ENCODE measurements at regions not wholly inside any gene's neighbourhood (a gene's known extent, or its start where the extent isn't known, plus 50 kb on each side); places are given as distances from the start of the nearest gene placed in this dataset.
"Not testable (repeated sequence)": the region's sequence is repeated elsewhere in the genome, so short reads cannot be mapped to it uniquely, and the experiment has no call there.

DNA sequence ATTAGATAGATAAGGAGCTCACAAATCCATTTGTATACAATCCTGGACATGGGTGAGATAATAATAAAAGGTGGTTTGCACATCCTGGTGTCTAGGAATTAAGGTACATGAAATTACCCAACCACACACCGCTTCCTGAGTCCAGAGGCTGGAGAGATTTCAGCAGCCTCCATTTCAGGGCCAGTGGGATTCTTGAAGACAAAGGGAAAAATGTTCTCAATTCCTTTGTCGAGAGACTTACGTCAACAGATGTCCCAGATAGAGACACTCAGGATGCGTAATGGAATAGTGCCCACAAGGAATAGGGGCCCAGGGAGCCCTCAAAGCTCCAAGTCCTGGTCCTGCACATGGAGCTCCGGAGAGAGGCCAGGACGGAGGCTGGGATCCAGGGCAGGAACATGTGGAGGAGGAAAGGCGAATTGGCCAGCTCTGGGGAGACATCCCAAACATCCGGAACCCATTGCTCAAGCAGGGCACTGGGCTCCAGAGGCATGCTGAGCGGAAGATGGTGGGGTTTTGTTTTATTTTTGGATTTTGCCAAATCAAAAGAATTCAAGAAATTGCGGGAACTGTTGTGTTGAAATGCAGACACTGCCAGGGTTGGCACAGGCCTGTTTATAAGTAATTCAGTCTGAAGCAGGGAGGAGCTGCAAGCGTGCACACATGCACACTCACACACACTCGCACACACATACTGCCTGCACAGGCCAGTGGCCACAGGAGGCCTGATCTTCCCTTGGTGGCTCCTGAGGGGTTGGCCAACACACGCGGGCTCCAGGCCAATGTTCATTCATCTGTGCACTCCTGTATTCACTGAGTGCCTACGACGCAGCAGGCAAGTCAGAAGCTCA lies 97.2 kb downstream of the NOG start:
- peak; percentile 26 for DNase-seq (ENCODE audit: low spot score)

DNA sequence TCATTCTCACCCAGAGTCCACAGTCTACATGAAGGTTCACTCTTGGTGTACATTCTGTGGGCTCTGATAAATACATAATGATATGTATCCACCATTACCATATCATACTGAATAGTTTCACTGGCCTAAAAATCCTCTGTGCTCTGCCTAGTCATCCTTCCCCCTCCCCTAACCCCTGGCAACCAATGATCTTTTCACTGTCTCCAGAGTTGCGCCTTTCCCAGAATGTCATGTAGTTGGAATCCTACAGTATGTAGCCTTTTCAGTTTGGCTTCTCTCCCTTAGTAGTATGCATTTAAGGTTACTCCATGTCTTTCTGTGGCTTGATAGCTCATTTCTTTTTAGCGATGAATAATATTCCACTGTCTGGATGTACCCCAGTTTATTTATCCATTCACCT lies 101.3 kb downstream of the NOG start:
- DNase-seq (ENCODE audit: low spot score): no peak

DNA sequence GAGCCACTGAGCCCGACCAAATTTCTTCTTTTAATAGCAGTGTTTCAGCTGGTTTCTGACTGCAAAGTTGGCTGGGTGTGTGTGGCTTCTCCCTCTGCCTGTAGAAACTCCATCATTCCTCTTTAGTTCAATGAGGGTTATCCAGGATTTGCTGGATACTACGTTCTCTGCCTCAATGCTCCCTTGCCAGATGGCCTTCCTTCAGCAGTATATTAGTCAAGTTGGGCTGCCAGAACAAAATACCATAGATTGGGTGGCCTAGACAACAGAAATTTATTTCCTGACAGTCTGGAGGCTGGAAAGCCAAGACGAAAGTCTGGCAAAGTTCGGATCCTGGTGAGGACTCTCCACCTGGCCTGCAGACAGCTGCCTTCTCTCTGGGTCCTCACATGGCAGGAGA lies 103.7 kb downstream of the NOG start:
- DNase-seq (ENCODE audit: low spot score): no peak

DNA sequence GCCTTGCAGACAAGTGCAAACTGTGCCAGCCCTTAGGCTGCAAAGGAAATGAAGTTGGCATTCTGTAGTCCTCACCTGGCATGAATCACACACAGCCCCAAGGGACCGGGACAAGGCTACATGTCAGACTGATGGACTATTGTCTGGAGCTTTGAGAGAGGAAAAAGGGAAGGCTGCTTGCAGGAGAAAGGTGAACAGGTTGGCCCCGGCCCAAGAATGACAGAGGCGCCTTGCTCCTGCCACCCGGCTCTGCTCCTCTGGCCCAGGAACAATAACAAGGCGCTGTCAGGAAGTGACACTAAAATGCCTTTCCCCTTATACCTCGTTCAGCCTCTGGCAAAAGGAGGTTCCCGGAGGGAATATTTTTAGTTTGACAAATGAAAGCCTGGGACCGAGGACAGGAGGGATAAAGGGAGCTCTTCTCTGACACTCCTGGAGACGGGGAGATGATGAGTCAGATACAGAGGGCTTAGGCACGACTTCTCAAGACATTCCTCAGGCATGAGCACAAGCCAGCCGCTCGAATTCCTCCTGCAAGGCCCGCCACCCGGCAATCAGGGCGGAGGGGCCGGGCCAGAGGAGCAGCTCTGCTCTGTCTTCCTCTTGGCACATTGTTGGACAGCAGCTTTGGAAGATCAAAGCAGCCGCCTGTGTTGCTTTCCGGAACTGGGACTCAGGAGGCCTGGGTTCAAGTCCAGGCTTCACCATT lies 105.8 kb downstream of the NOG start:
- no peak for DNase-seq (ENCODE audit: low spot score)

DNA sequence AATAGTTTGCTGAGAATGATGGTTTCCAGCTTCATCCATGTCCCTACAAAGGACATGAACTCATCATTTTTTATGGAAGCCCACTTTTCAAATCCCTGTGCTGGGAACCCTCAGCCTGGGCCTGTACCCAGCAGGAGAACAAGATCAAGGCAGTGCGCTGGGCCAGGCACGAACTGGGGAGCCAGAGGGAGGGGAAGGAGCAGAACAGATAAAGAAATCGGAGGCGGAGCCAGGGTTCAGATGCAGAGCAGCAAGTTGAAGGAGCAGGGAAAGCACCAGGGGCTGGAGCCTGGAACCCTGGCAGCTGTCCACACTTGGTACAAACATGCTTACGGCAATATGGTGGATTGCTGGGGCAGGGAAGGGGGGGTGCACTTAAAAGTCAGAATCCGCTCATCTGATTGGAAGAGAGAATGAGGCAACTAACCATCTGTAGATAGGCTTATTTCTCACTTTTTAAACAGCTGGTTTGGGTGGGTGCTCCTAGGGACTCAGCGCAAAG lies 107.5 kb downstream of the NOG start:
- DNase-seq (ENCODE audit: low spot score): no peak

DNA sequence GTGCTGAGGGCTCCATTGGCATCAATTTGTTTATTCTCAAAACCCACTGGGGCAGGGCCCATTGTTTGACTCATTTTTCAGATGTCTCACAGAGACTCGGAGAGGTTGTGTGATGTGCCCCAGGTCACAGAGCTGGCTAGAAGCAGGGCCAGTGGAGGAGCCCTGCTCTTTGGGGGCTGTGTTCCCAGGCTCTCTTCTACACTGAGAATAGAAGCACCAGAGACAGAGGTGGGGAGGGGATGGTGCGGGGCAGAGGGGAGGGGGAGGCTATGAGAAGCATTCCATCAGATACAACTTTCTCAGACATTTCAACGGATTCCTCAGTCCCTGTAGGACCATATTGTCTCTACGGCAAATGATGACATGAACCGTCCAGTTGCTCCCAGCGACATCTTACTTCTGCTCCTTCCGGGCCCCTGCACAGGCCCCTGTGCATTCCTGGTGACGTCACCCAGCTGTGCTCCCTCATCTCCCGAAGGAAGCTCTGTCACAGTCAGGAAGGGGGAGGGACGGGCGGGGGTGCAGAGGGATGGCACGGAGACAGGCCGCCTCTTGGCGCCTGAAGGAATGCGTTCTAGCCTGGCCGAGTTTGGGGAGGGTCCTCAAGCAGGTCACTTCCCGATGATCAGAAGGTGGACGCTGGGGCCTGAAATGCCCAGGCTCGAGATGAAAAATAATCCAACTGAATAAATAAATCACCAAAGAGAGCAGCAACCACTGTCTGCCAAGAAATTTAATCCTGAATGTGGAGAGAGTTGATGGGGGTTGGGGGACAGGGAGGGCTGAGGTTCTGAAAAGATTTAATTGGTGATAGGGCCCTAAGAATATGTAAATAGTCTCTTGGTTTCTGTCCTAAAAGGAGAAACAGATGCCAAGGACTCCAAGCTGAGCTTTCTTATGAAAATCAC lies 114.1 kb downstream of the NOG start:
- no peak for DNase-seq (ENCODE audit: low spot score)

DNA sequence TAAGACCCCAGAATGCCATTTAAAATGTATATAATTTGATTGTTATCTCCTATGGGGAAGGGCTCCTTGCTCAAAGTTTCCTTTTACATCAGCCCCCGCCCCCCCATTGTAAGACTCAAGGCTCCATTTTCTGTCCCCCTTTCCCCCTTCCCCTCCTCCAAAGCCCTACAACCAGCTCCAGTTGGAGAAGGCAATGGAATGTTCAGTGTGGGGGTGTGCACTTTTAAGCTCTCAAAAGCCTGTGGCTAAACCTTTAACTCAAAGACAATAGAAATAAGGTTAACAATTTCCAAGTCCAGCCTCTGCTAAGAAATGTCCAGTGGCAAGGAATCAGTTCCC lies 114.7 kb downstream of the NOG start:
- no peak for DNase-seq (ENCODE audit: low spot score)

DNA sequence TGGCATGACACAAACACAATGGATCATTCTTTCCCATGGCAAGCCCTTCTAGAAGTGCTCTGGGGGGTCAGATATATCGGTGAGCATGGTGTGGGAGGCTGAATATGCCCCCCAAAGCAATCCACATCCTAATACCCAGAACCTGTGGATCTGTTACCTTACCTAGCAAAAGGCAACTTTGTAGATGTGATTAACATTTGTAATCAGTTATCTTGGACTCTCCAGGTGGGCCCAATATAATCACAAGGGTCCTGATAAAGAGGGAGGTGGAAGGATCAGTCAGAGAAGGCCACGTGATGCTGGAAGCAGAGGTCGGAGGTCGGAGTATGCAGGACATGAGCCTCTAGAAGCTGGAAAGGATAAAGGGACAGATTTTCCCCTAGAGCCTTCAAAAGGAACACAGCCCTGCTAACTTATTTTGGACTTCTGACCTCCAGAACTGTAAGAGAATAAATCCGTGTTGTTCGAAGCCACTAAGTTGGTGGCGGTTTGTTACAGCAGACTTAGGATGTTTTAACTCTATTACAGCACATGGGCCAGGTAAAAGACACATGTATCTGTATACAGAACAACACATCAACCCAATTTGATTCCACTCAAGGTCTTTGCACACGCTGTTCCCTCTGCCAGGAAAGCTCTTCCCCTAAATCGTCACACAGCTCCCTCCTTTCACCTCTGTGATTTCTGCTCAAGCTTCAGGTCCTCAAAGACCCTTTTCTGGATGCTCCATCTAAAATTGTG lies 115.3 kb downstream of the NOG start:
- no peak for DNase-seq (ENCODE audit: low spot score)

DNA sequence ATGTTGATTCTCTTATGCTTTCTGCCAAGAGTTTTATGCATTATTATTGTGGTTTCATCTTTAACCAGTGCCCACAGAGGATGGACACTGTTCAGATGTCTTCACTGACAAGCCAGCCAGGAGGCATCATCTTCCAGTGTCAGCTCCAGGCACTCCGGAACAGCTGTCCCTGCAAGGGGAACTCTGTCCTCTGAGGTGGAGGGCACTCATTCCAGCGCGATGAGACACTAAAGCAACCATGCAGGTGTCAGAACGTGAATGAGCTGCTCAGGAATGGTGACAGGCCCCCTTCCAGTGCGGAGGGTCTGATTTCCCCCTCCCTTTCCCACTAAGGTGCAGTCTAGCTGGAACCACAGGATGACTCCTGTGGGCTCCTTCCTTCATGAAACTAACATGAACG lies 117.5 kb downstream of the NOG start:
- DNase-seq (ENCODE audit: low spot score): no peak

DNA sequence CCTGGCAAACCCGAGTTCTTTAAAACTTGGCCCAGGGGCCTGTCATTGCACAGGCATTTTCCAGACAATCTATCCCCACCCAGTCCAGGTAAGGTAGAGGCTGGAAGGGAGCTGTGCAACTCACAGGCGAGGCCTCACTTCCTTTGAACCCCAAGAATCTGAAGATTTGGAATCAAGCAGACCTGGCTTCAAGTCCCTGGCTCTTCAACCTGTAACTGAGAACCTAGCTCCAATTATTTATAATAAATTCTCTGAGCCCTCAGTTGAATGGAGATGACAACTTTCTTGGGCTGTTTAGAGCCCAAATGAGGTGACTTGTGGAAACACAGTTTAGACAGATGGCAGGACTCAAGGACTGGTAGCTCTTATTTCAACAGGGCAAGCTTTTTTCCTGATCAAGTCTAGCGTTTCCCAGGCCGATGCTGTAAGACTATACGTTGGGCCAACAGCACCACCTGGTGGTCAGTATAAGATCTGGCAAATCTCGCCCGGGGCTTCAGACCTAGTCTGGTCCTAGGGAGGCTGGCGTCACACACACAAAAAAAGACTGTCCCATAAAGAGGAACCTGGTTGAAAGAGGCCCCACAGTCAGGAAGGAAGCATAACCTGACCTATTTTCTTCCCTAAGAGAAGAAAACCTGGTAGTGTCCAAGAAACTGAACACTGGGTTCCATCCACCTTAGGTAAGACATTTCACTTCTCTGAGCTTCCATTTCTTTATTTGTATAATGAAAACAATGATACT lies 117.9 kb downstream of the C17orf67 start:
- peak; percentile 90 for DNase-seq (ENCODE audit: low spot score)

DNA sequence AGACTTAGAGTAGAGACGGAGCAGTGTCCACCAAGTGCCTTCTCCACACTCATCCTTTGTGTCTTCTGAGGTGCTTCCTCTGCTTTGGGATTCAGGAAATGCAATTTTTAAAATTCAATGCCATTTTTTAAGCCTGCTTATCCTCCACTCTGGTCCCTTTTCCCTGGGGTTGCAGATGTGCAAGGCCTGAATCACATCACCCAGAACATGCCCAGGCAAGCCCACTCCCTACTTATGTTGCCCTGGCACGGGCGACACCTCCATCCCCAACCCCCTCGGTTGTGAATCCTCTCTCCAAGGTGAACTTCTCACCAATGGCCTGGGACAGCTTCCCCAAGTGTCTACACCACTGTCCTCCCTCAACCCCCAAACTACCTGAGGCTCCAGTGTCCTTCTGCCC lies 116.2 kb downstream of the C17orf67 start:
- DNase-seq (ENCODE audit: low spot score): no peak

DNA sequence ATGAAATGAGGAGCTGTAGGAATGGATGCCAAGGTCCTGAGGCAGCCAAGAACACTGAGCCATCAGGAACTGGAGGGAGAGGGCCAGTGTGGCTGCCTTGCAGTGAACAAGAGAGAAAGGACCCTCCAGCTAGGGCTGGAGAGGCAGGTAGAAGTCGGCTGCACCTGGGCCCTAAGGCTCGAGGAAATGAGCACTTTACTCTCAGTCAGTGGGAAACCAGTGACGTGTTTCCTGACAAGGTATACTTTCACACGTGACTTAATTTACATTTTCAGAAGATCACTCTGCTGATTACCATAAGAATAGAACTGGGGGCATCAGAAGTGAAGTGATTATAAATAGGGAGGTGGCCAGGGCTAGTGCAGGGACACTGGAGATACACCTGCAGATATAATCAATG lies 115.2 kb downstream of the C17orf67 start:
- DNase-seq (ENCODE audit: low spot score): no peak

DNA sequence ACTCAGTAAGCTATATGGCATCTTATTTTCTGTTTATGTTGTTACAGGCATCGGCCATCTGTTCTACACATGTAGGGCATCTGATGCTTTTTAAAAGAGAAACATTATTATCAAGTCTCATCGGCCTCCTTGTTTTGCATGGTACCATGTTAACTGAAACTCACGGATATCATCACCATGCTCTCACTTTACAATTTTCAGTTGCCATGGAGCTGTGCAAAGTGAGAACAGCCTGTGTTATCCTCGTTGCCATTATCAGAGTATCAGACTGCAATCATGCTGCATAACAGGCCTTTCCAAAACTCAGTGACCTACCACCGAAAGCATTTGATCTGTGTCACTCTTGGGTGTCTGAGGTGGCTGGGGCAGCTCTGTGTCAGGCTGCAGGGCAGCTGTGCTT lies 110.3 kb downstream of the C17orf67 start:
- DNase-seq (ENCODE audit: low spot score): peak; percentile 56

DNA sequence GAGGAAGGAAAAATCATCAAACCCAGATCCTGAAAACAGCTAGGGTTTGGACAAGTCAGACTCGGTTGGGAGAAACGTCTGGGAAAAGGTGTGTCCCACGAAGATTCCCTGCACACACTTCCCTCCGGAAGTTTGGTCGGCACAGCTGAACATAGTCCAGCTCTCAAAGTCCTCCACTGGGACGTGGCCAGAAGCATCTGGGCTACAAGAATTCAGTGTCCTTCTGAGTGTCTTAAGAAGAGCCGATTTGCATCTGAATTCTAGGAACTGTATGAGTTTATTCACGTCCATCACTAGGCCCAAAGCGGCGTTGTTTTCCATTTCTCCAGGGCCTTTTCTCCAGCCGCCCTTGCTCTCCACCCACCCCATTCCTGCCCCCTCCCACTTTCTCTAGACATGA lies 109.1 kb downstream of the C17orf67 start:
- DNase-seq (ENCODE audit: low spot score): no peak

DNA sequence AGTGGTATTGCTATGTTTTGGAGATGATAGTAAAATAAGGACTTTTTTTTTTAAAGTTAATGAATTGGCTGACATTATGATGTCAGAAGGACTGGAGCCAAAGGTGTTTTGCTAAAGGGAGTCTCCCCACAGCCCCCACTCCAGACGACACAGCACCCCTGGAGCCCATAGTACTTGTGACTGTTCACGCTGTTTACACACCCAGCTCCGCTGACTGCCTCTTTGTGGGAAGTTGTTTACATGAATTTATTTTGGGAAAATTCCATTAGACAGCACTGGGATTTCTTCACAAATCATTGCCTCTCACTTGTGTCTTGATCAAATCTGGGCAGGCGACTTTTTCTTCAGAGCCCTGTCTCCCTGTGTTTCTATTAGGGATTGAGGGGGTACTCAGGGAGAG lies 108.6 kb downstream of the C17orf67 start:
- DNase-seq (ENCODE audit: low spot score): no peak

DNA sequence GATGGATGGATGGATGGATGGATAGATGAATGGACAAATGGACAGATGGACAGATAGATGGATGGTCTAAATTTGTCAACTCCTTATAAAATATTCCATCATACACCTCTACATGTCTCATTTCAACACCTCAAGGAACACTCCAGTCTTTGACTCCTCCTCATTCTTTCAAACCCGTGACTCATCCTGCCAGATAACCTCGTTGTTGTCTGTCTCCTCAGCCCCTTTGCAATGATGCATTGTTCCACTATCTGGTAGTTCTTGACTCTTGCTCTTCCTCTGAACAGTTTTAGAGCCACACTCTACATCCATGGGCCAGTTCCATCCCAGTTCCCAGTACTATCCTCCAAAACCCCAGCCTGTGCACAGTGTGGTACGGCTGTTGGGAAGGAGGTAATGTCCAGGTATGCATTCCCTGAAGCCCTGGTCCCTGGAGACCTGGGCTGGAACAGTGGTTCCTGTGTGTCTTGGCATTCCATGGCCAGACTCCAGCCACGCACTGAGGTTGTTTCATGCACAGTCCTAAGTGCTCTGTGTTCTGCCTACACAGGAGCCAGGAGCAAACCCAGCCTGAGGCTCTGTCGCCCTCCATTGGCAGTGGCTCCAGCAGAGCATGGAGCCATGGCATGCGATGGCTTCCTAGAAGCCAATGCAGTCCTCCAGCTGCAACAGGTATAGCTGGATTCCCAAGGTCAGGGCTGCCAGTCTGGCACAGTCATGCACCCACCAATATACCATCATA lies 105.7 kb downstream of the C17orf67 start:
- no peak for DNase-seq (ENCODE audit: low spot score)

DNA sequence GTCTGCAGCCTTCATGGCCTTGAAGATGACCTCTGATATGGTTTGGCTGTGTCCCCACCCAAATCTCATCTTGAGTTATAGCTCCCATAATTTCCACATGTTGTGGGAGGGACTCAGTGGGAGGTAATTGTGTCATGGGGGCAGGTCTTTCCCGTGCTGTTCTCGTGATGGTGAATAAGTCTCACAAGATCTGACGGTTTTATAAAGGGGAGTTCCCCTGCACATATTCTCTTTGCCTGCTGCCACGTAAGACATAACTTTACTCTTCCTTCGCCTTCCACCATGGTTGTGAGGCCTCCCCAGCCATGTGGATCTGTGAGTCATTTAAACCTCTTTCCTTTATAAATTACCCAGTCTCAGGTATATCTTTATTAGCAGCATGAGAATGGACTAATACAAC lies 102.6 kb downstream of the C17orf67 start:
- DNase-seq (ENCODE audit: low spot score): not testable (repeated sequence)

DNA sequence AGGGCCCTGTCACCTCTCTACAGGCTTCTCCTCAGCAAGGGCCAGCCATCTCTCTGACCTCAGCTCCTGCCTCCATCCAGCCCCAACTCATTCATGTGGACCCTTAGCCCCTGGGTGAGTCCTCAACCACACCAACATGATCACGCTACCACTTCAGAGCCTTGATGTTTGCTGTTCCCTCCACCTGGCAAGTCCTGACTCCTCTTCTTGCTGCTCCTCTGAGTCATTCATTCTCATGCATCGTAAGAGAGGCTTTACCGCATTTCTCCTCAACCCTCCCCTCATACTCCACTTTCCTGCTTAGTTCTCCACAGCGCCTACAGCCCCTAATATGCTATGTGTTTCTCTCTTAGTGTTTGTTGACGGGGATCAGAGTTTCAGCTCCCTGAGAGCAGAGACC lies 99.9 kb downstream of the C17orf67 start:
- DNase-seq (ENCODE audit: low spot score): no peak

DNA sequence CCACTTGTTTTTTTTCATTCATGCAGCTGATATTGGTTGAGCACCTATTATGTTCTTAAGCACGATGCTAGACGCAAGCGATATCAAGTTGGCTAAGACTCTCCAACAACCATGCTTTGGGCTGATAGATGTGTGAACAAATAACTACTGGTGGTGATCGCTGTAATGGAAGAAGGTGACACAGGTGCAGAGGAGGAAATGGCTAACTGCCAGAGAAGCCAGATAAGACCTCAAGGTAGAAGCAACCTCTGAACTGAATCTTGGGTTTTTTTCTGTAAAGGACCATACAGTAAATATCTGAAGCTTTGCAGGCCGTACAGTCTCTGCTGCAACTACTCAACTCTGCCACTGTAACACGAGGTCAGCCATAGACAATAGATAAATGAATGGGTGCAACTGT lies 97.9 kb downstream of the C17orf67 start:
- no peak for DNase-seq (ENCODE audit: low spot score)

DNA sequence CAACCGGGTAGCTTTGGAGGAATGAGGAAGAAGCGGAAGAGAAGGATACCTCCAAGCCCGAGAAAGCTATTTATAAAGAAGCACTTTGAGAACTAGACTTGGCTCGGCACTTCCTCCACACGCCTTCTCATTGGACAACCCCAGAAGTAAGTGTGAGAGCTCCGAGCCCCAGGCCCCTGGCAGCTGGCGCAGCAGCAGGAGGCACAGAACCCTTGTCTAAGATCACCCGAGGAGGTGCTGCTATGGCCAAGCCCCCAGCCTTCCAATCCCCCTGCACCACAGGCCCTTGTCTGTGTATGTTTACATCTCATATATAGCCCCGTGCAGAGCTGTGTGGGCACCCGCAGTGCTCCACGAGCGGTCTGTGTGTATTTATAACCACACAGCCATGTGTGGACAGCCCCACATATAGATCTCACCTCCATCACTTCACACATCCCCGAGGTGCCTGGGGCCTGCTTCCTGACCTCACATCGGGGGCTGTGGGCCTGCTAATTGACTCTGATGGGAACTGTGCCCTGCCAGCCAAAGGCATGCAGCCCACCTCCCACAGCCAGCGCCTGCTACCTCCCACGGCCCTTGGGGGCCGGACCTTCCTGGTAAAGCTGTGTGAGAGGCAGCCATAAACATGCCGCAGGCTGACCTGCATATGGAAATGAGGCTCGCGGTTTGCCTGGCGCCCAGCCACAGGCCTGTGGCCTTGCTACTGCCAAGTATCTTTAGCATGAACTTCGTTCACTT lies 96.1 kb downstream of the C17orf67 start:
- no peak for DNase-seq (ENCODE audit: low spot score)
